ENCODE measurements at regions not wholly inside any gene's neighbourhood (a gene's known extent, or its start where the extent isn't known, plus 50 kb on each side); places are given as distances from the start of the nearest gene placed in this dataset.

- no CpG with 5 or more reads among the region's 1 CpG for WGBS (ENCODE audit: extremely low coverage, insufficient read length, low lambda C conversion rate)
- TF ChIP-seq CTCF (conservative IDR thresholded peaks at IDR 0.05) = no peak
- Histone ChIP-seq H4K20me1 (ENCODE audit: control insufficient read depth, insufficient read depth, insufficient read length) (no peaks in the 10 kb centered on the region), H3K18ac (ENCODE audit: insufficient read length, low read depth, low read length) (no peak overlapping the region), H3T11ph (ENCODE audit: low read length) (no peak overlapping the region), H3K4me1 (ENCODE audit: insufficient read depth, low read length) (no peaks in the 10 kb centered on the region), H3K9me3 (ENCODE audit: control insufficient read depth, low read depth, low read length) (no peaks in the 10 kb centered on the region), H3K79me2 (ENCODE audit: insufficient read depth, low read length) (no peaks in the 10 kb centered on the region), H2BK15ac (ENCODE audit: low read depth, low read length) (no peak overlapping the region), H3K9ac (ENCODE audit: extremely low read depth, insufficient read length, low read length) (no peak overlapping the region), H2BK12ac (ENCODE audit: insufficient read length, low read depth, low read length) (no peak overlapping the region), H3K14ac (ENCODE audit: insufficient read depth, low read length) (no peak overlapping the region), H2AFZ (ENCODE audit: low read length) (no peak overlapping the region), H2BK120ac (ENCODE audit: low read depth, low read length, poor library complexity, severe bottlenecking) (no peak overlapping the region), H3K27ac (ENCODE audit: insufficient read length, low read depth, low read length) (no peak overlapping the region), H4K8ac (replicated peaks; ENCODE audit: insufficient read length, low read depth, low read length) (no peak overlapping the region), H2BK20ac (ENCODE audit: low read depth, low read length, poor library complexity, severe bottlenecking) (no peak overlapping the region), H3K56ac (ENCODE audit: insufficient read length, low read depth, low read length) (no peak overlapping the region), H4K5ac (ENCODE audit: insufficient read length, low read depth, low read length) (no peak overlapping the region), H3K23me2 (ENCODE audit: insufficient read length, low read depth, low read length, poor library complexity, severe bottlenecking) (no peaks in the 10 kb centered on the region), H3K27me3 (ENCODE audit: insufficient read depth, low read length) (no peaks in the 10 kb centered on the region), H3K79me1 (ENCODE audit: insufficient read depth, low read depth, low read length, poor library complexity, severe bottlenecking) (no peaks in the 10 kb centered on the region), H2BK5ac (ENCODE audit: insufficient read length, low read length) (no peak overlapping the region), H3K4ac (ENCODE audit: low read depth, low read length) (no peak overlapping the region), H4K91ac (ENCODE audit: insufficient read length, low read depth, low read length) (no peak overlapping the region), H3K4me2 (ENCODE audit: insufficient read depth, insufficient read length, low read length) (no peak overlapping the region), H3K23ac (ENCODE audit: insufficient read length, low read depth, low read length) (no peak overlapping the region), H2AK5ac (ENCODE audit: insufficient read length, low read length) (no peak overlapping the region)
- DNase-seq = no peak
- H3K4me3 Mint-ChIP-seq = no peak overlapping the region
- H3K27ac Mint-ChIP-seq = no peak overlapping the region
- H3K9me3 Mint-ChIP-seq = peaks cover 7 to 9% of the 10 kb centered on the region in 2 experiments; a peak in 4 of 5 replicates
- no peaks in the 10 kb centered on the region; the same call in 1 of the 2 replicates for H3K27me3 Mint-ChIP-seq (ENCODE audit: low read depth)
- H3K36me3 Mint-ChIP-seq (ENCODE audit: insufficient read depth in 1 of 3, low read depth in 3 of 3) = peaks cover 0 to 16% (median 0%) of the 10 kb centered on the region in 3 experiments; a peak in 2 of 7 replicates
- H3K4me1 Mint-ChIP-seq = peaks cover 15 to 18% of the 10 kb centered on the region in 2 experiments
Measured at GRCh38 chr6:24026050-24026449, 100.0 kb upstream of the NRSN1 start.
